LNCAP (cell line): ENCODE measurements at regions not wholly inside any gene's neighbourhood (a gene's known extent, or its start where the extent isn't known, plus 50 kb on each side); places are given as distances from the start of the nearest gene placed in this dataset.
A peak's percentile ranks its signal among the peaks of the same experiment; 100 is the strongest.

Experiments
- CTCF ChIP-seq: fragments of 450-650 bp; IDR thresholded peaks from 2 replicates; pipeline ENCODE4 v1.5.1; 2017; ENCODE audit warnings: mild to moderate bottlenecking

GRCh38 chr4:89446193-89446592, 138.6 kb upstream of the GPRIN3 start:
- TF ChIP-seq CTCF = no peak

- TF ChIP-seq CTCF = no peak
These were observed 131.9 kb upstream of the GPRIN3 start for GRCh38 chr4:89439533-89439932.

- TF ChIP-seq CTCF = peak; percentile 48
These were observed 130.7 kb upstream of the GPRIN3 start for GRCh38 chr4:89438102-89438831.

GRCh38 chr4:89434364-89434988, 126.9 kb upstream of the GPRIN3 start:
- peak; percentile 88 for TF ChIP-seq CTCF

- no peak for TF ChIP-seq CTCF
These were observed 120.2 kb upstream of the GPRIN3 start for GRCh38 chr4:89427782-89428181.

GRCh38 chr4:89425023-89425422, 117.4 kb upstream of the GPRIN3 start:
- TF ChIP-seq CTCF = no peak

GRCh38 chr4:89422441-89422990, 114.9 kb upstream of the GPRIN3 start:
- TF ChIP-seq CTCF = no peak
